T-helper 9 cell (primary cell): ENCODE measurements at regions not wholly inside any gene's neighbourhood (a gene's known extent, or its start where the extent isn't known, plus 50 kb on each side); places are given as distances from the start of the nearest gene placed in this dataset.

Experiments
- DNase-seq: peaks from one replicate; pipeline ENCODE4 v3.0.0-alpha.2; 2020

GRCh38 chr1:219266524-219266923 lies 92.8 kb downstream of the LYPLAL1 start:
- no peak for DNase-seq

DNA sequence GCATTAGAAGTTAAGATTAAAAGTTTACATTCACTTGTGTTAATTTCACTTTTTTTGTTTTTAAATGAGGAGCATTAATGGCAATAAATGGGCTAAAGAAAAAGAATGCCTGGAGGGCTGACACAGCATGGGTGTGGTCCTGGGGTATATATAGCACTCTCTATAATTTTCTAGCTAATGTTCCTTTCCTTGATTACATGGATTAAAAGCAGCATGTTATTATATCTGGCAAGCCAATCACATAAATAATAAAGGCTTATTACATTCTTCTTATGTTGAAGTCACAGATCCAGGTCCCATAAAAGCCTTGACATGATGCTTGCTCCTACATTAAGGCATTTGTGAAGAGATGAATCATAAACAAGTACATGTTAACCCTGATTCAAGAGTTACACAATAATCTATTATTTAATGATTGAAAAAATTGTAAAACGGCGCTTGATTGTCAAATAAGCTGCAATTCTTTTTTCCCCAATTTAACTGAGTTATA lies 91.4 kb downstream of the LYPLAL1 start:
- DNase-seq: no peak

DNA sequence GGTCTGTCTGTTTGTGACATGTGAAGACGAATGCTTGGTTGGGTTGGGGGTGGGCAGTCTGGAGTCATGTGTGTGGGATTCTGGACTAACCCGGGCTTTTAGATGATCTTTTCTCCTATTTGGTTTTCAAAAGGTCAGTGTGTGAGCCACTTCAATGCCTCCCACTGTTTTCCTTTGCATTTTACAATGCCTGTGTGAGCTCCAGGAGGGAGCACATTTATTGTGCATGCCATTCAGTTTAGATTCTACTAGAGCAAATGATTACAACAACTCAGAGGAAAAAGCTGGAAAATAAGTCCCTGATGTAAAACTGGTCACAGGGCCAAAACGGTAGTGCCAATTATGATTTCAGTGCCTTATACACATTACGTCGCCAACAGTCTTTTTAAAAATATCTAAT lies 90.9 kb downstream of the LYPLAL1 start:
- DNase-seq: no peak
